ENCODE measurements at regions not wholly inside any gene's neighbourhood (a gene's known extent, or its start where the extent isn't known, plus 50 kb on each side); places are given as distances from the start of the nearest gene placed in this dataset.

- no peak for DNase-seq
These were observed 733.0 kb downstream of the RPS29 start for GRCh38 chr14:48853159-48853558.

- DNase-seq, result no peak
These were observed 736.3 kb downstream of the RPS29 start for GRCh38 chr14:48849741-48850322.

- no peak for DNase-seq
These were observed 743.4 kb downstream of the RPS29 start for GRCh38 chr14:48842785-48843184.

GRCh38 chr14:48826058-48826457 lies 760.1 kb downstream of the RPS29 start:
- DNase-seq, result no peak

- no peak for DNase-seq
These were observed 771.6 kb downstream of the RPS29 start for GRCh38 chr14:48814562-48814961.

- DNase-seq, result no peak
These were observed 780.9 kb downstream of the RPS29 start for GRCh38 chr14:48805315-48805714.

GRCh38 chr14:48792376-48793024 lies 793.7 kb downstream of the RPS29 start:
- DNase-seq, result no peak

- DNase-seq, result no peak
These were observed 797.4 kb downstream of the RPS29 start for GRCh38 chr14:48788771-48789170.

- no peak for DNase-seq
These were observed 799.7 kb downstream of the RPS29 start for GRCh38 chr14:48786498-48786897.

GRCh38 chr14:48771717-48772116 lies 814.5 kb downstream of the RPS29 start:
- DNase-seq, result no peak

GRCh38 chr14:48751293-48751692 lies 834.9 kb downstream of the RPS29 start:
- DNase-seq, result no peak

- DNase-seq, result no peak
These were observed 838.0 kb downstream of the RPS29 start for GRCh38 chr14:48748151-48748675.

GRCh38 chr14:48747561-48748089 lies 838.6 kb downstream of the RPS29 start:
- no peak for DNase-seq

GRCh38 chr14:48744202-48744601 lies 842.0 kb downstream of the RPS29 start:
- no peak for DNase-seq

- no peak for DNase-seq
These were observed 847.8 kb downstream of the RPS29 start for GRCh38 chr14:48738186-48738925.

- no peak for DNase-seq
These were observed 850.6 kb downstream of the RPS29 start for GRCh38 chr14:48735607-48736006.

GRCh38 chr14:48731260-48731659 lies 854.9 kb downstream of the RPS29 start:
- DNase-seq, result no peak

GRCh38 chr14:48726080-48726642 lies 860.0 kb downstream of the RPS29 start:
- DNase-seq, result no peak

GRCh38 chr14:48725051-48725734 lies 861.0 kb downstream of the RPS29 start:
- no peak for DNase-seq

- no peak for DNase-seq
These were observed 862.2 kb downstream of the RPS29 start for GRCh38 chr14:48723841-48724495.

- no peak for DNase-seq
These were observed 871.8 kb downstream of the RPS29 start for GRCh38 chr14:48714366-48714765.

GRCh38 chr14:48710133-48710532 lies 876.0 kb downstream of the RPS29 start:
- no peak for DNase-seq

Measured in occipital lobe (tissue), 1 donor.